GM19397 (cell line): ENCODE measurements at regions not wholly inside any gene's neighbourhood (a gene's known extent, or its start where the extent isn't known, plus 50 kb on each side); places are given as distances from the start of the nearest gene placed in this dataset.

ENCODE experiments used
- ATAC-seq: cut with Tn5 transposase; IDR thresholded peaks from one replicate; pipeline ENCODE4 v1.9.1; 2021; ENCODE audit warnings: mild to moderate bottlenecking, moderate library complexity; ENCODE audit not compliant: unreplicated experiment

- no peak for ATAC-seq
Observed at GRCh38 chr20:50284811-50285375, 94.3 kb downstream of the CEBPB start.

- ATAC-seq: no peak
Observed at GRCh38 chr20:50285376-50286173, 94.9 kb downstream of the CEBPB start.

GRCh38 chr20:50286174-50286511 is 95.5 kb downstream of the CEBPB start:
- ATAC-seq: no peak

- ATAC-seq: no peak
Observed at GRCh38 chr20:50286609-50287008, 96.0 kb downstream of the CEBPB start.

GRCh38 chr20:50287512-50287911 is 96.9 kb downstream of the CEBPB start:
- ATAC-seq: no peak

GRCh38 chr20:50288128-50288623 is 97.5 kb downstream of the CEBPB start:
- ATAC-seq: no peak

GRCh38 chr20:50289581-50289980 is 99.0 kb downstream of the CEBPB start:
- ATAC-seq: no peak

GRCh38 chr20:50290112-50290511 is 99.5 kb downstream of the CEBPB start:
- ATAC-seq: no peak

- ATAC-seq: no peak
Observed at GRCh38 chr20:50290808-50291207, 100.2 kb downstream of the CEBPB start.

- ATAC-seq: no peak
Observed at GRCh38 chr20:50291254-50292078, 100.8 kb downstream of the CEBPB start.

GRCh38 chr20:50292079-50292590 is 101.5 kb downstream of the CEBPB start:
- ATAC-seq: no peak

GRCh38 chr20:50292591-50293283 is 102.1 kb downstream of the CEBPB start:
- ATAC-seq: no peak

GRCh38 chr20:50293284-50294139 is 102.9 kb downstream of the CEBPB start:
- no peak for ATAC-seq

GRCh38 chr20:50294164-50295088 is 103.8 kb downstream of the CEBPB start:
- no peak for ATAC-seq

- no peak for ATAC-seq
Observed at GRCh38 chr20:50295345-50295744, 104.7 kb downstream of the CEBPB start.

GRCh38 chr20:50295762-50296449 is 105.3 kb downstream of the CEBPB start:
- ATAC-seq: no peak

- ATAC-seq: no peak
Observed at GRCh38 chr20:50296450-50297375, 106.1 kb downstream of the CEBPB start.
